HG03521 (cell line): ENCODE measurements at regions not wholly inside any gene's neighbourhood (a gene's known extent, or its start where the extent isn't known, plus 50 kb on each side); places are given as distances from the start of the nearest gene placed in this dataset.

Source experiments
- ATAC-seq: cut with Tn5 transposase; IDR thresholded peaks from one replicate; pipeline ENCODE4 v1.9.1; 2021; ENCODE audit warnings: mild to moderate bottlenecking, moderate library complexity; ENCODE audit not compliant: unreplicated experiment

DNA sequence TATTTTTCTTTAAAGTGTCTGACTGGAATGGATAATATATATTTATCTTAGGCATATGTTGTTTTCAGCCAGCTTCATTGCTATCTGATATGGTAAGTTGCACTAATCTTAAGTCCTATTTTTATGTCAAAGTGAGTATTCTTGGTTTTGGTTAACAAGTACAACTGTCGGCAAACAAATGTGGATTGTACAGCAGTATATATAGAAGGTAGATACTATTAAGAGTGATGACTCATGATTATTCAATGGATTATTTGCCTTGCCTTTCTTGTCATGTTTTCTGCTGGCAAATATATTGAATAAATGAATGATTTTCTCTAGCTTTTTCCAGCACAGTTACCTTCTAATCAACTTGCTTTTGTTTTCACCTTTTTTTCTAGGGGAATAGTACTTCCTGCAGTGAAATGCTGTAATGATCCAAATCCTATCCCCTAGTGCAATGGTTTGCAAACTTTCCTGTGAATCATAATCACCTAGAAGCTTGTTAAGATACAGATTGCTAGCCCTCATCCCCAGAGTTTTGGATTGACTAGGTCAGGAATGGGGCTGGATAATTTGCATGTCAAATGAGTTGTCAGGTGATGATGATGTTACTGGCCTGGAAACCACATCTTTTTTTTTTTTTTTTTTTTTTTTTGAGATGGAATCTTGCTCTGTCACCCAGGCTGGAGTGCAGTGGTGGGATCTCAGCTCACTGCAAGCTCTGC is 60.8 kb upstream of the ARRDC3 start:
- no peak for ATAC-seq

DNA sequence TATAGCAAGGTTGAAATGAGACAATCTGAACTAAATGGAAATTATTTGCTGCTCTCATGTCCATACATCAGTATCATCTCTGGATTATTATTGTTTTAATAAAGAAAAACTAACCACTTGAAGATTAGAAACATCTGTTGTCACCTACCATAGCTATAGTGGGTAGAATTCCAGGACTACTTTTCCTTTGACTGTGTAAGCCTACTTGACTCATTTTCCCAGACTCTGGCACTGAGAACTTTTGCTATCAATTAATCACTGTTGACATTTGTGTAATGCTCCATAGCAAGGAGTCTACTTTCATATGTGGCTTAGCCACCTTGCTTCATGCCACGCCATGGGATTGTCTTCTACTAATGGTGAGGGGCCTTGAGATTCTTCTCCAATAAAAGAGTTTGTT is 59.9 kb upstream of the ARRDC3 start:
- ATAC-seq, result no peak

GRCh38 chr5:91441082-91441481 is 58.0 kb upstream of the ARRDC3 start:
- ATAC-seq, result no peak

GRCh38 chr5:91438871-91439270 is 55.8 kb upstream of the ARRDC3 start:
- no peak for ATAC-seq

DNA sequence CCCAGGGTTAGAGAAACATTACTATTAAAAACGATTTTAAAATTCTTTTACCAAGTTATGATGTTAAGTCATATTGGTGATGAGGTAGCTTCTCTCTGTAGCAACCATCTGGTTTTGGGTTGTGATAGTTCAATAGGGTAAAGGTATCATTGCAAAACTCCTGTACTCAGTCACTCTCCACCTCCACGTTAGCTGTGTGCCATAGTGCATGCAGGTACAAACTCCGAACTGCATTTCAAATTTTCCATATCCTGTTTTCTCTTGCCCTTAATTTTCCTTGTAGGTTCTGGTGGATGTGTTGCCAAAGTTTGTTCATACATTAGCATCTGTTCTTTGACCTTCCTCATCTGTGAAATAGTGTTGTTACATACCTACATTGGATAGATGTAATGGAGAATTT is 53.1 kb upstream of the ARRDC3 start:
- no peak for ATAC-seq

DNA sequence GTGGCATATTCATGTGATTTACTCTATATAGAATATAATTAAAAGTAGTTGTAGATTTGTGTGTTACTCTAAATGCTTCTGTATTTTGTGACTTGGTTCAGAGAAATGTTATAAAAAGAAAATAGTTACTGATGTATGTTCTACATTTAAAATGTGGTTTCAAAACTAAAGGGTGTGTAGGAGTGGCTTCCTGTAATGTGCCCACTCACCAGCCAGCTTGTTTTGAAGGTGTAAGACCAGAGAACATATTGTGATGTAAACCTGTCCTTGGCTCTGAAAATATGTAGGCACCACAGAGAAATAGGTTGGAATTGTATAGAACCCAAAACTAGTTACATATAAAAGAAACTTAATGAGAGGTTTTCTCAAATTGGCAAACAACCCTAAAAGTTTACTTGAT is 51.2 kb upstream of the ARRDC3 start:
- no peak for ATAC-seq

DNA sequence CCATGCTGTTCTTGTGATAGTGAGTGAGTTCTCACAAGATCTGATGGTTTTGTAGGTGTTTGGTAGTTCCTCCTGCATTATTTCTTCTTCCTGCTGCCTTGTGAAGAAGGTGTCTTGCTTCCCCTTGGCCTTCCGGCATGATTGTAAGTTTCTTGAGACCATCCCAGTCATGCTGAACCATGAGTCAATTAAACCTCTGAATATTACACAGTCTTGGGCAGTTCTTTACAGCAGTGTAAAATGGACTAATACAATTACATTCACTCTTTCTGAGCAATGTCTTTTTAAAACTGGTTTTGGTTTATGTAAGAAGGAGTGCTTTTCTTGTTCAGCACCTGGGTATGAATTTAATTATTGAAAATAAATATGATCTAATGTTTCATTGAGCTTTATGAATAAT is 50.7 kb upstream of the ARRDC3 start:
- no peak for ATAC-seq
